CD8-positive, alpha-beta memory T cell (primary cell): ENCODE measurements at regions not wholly inside any gene's neighbourhood (a gene's known extent, or its start where the extent isn't known, plus 50 kb on each side); places are given as distances from the start of the nearest gene placed in this dataset.
"Not testable (repeated sequence)": the region's sequence is repeated elsewhere in the genome, so short reads cannot be mapped to it uniquely, and the experiment has no call there.

ENCODE experiments used
- CTCF ChIA-PET: fragments of 350-600 bp; sonication (Branson Sonifier 250); formaldehyde crosslinking; loops from one replicate; lab custom pipeline; 2021; ENCODE audit warnings: antibody characterized with exemption; lab: Charles Lee
- POLR2A ChIA-PET: fragments of 350-600 bp; sonication (Branson Sonifier 250); formaldehyde crosslinking; loops from one replicate; lab custom pipeline; 2021; ENCODE audit warnings: antibody characterized with exemption; lab: Charles Lee
- DNase-seq, 5 donors: peaks; one replicate each; pipeline versions ENCODE4 v3.0.0 to v3.0.0-alpha.2; 2020 to 2022; ENCODE audit warnings: mixed read lengths in 1 of 5
- H3K27ac ChIP-seq: one replicate; pipeline ENCODE4 v1.7.0; 2013; ENCODE audit warnings: low read depth, mild to moderate bottlenecking, low read length, moderate library complexity
- H3K27me3 ChIP-seq: 2 replicates; pipeline ENCODE4 v1.7.0; 2013; ENCODE audit warnings: low read length, mild to moderate bottlenecking; ENCODE audit not compliant: insufficient read depth, poor library complexity, severe bottlenecking
- H3K36me3 ChIP-seq: 2 replicates; pipeline ENCODE4 v1.7.0; 2013; ENCODE audit warnings: mild to moderate bottlenecking, low read length, moderate library complexity; ENCODE audit not compliant: insufficient read depth
- H3K4me1 ChIP-seq: 2 replicates; pipeline ENCODE4 v1.7.0; 2013; ENCODE audit warnings: mild to moderate bottlenecking, low read length, moderate library complexity; ENCODE audit not compliant: insufficient read depth
- H3K4me3 ChIP-seq: 2 replicates; pipeline ENCODE4 v1.7.0; 2013; ENCODE audit warnings: mild to moderate bottlenecking, low read length
- H3K9me3 ChIP-seq: 2 replicates; pipeline ENCODE4 v1.7.0; 2013; ENCODE audit warnings: mild to moderate bottlenecking, low read length
- H3K27ac Mint-ChIP-seq, 8 donors: one replicate each; pipeline ENCODE4 v1.8.0; 2020 to 2021; ENCODE audit warnings: mixed read lengths in 8 of 8, mild to moderate bottlenecking in 6 of 8, inconsistent platforms in 3 of 8, moderate library complexity in 3 of 8
- H3K27me3 Mint-ChIP-seq, 2 donors: one replicate each; pipeline ENCODE4 v1.8.0; 2020 to 2021; ENCODE audit warnings: mixed read lengths in 2 of 2, mild to moderate bottlenecking in 1 of 2, moderate library complexity in 1 of 2
- H3K36me3 Mint-ChIP-seq, 3 donors: one replicate each; pipeline ENCODE4 v1.8.0; 2020 to 2021; ENCODE audit warnings: mixed read lengths in 3 of 3, inconsistent platforms in 1 of 3, mild to moderate bottlenecking in 1 of 3
- H3K4me1 Mint-ChIP-seq, 3 donors: one replicate each; pipeline ENCODE4 v1.8.0; 2020 to 2021; ENCODE audit warnings: mixed read lengths in 3 of 3, inconsistent platforms in 1 of 3, mild to moderate bottlenecking in 1 of 3
- H3K4me3 Mint-ChIP-seq, 7 donors: one replicate each; pipeline ENCODE4 v1.8.0; 2020 to 2021; ENCODE audit warnings: mixed read lengths in 7 of 7, mild to moderate bottlenecking in 6 of 7, moderate library complexity in 4 of 7, inconsistent platforms in 2 of 7
- H3K9me3 Mint-ChIP-seq, 5 donors: one replicate each; pipeline ENCODE4 v1.8.0; 2020 to 2022; ENCODE audit warnings: mixed read lengths in 5 of 5, mild to moderate bottlenecking in 3 of 5, moderate library complexity in 2 of 5, inconsistent platforms in 1 of 5

GRCh38 chr7:17044861-17045260, 163.1 kb upstream of the AGR3 start:
- Mint-ChIP-seq H3K4me3 (no peak overlapping the region), H3K36me3 (no peaks in the 10 kb centered on the region), H3K27ac (no peak overlapping the region), H3K27me3 (peaks cover 0 to 4% of the 10 kb centered on the region in 2 donors), H3K9me3 (no peaks in the 10 kb centered on the region), H3K4me1 (peaks cover 9 to 31% (median 28%) of the 10 kb centered on the region in 3 donors)
- ChIA-PET CTCF (no interaction called here), POLR2A (no interaction called here)
- Histone ChIP-seq H3K9me3 (no peaks in the 10 kb centered on the region), H3K36me3 (no peaks in the 10 kb centered on the region), H3K4me3 (no peak overlapping the region), H3K27me3 (no peaks in the 10 kb centered on the region), H3K27ac (no peak overlapping the region), H3K4me1 (no peaks in the 10 kb centered on the region)
- DNase-seq, result no peak

- no peak overlapping the region for H3K4me3 Mint-ChIP-seq
- H3K36me3 Mint-ChIP-seq, result no peaks in the 10 kb centered on the region
- no peaks in the 10 kb centered on the region for H3K27me3 Mint-ChIP-seq
- no peaks in the 10 kb centered on the region for H3K36me3 ChIP-seq
- DNase-seq, result no peak
- CTCF ChIA-PET, result no interaction called here
- H3K9me3 ChIP-seq, result no peaks in the 10 kb centered on the region
- POLR2A ChIA-PET, result no interaction called here
- H3K4me1 ChIP-seq, result no peaks in the 10 kb centered on the region
- no peaks in the 10 kb centered on the region for H3K9me3 Mint-ChIP-seq
- H3K4me1 Mint-ChIP-seq, result peaks cover 9 to 30% (median 26%) of the 10 kb centered on the region in 3 donors
- no peaks in the 10 kb centered on the region for H3K27me3 ChIP-seq
- no peak overlapping the region for H3K27ac Mint-ChIP-seq
- H3K27ac ChIP-seq, result no peak overlapping the region
- H3K4me3 ChIP-seq, result no peak overlapping the region
These were observed 164.5 kb upstream of the AGR3 start for GRCh38 chr7:17046259-17046658.

- Mint-ChIP-seq H3K4me3 (no peak overlapping the region), H3K27me3 (no peaks in the 10 kb centered on the region), H3K4me1 (peaks cover 9 to 26% (median 22%) of the 10 kb centered on the region in 3 donors), H3K9me3 (no peaks in the 10 kb centered on the region), H3K27ac (no peak overlapping the region), H3K36me3 (no peaks in the 10 kb centered on the region)
- H3K36me3 ChIP-seq, result no peaks in the 10 kb centered on the region
- no peaks in the 10 kb centered on the region for H3K9me3 ChIP-seq
- no peak for DNase-seq
- POLR2A ChIA-PET, result no interaction called here
- H3K4me1 ChIP-seq, result no peaks in the 10 kb centered on the region
- H3K27ac ChIP-seq, result no peak overlapping the region
- no peaks in the 10 kb centered on the region for H3K27me3 ChIP-seq
- H3K4me3 ChIP-seq, result no peak overlapping the region
- CTCF ChIA-PET, result no interaction called here
These were observed 164.9 kb upstream of the AGR3 start for GRCh38 chr7:17046666-17047065.

GRCh38 chr7:17053164-17053563, 171.4 kb upstream of the AGR3 start:
- H3K4me3 ChIP-seq, H3K36me3 Mint-ChIP-seq, H3K4me1 Mint-ChIP-seq, H3K4me3 Mint-ChIP-seq, H3K27me3 ChIP-seq, DNase-seq, H3K27me3 Mint-ChIP-seq, CTCF ChIA-PET, POLR2A ChIA-PET, H3K27ac ChIP-seq, H3K9me3 ChIP-seq, H3K27ac Mint-ChIP-seq, H3K9me3 Mint-ChIP-seq, H3K36me3 ChIP-seq, H3K4me1 ChIP-seq: not testable (repeated sequence)

GRCh38 chr7:17054206-17054605, 172.4 kb upstream of the AGR3 start:
- no peak overlapping the region for H3K4me3 ChIP-seq

GRCh38 chr7:17054836-17055235, 173.1 kb upstream of the AGR3 start:
- ChIA-PET POLR2A (no interaction called here), CTCF (no interaction called here)
- no peak overlapping the region for H3K27ac Mint-ChIP-seq
- H3K9me3 Mint-ChIP-seq, result peaks cover 0 to 2% (median 0%) of the 10 kb centered on the region in 5 donors
- no peaks in the 10 kb centered on the region for H3K36me3 ChIP-seq
- no peaks in the 10 kb centered on the region for H3K9me3 ChIP-seq
- no peak for DNase-seq
- H3K27me3 ChIP-seq, result no peaks in the 10 kb centered on the region
- H3K4me3 Mint-ChIP-seq, result no peak overlapping the region
- no peaks in the 10 kb centered on the region for H3K4me1 ChIP-seq
- H3K4me1 Mint-ChIP-seq, result peaks cover 0 to 4% (median 0%) of the 10 kb centered on the region in 3 donors
- no peaks in the 10 kb centered on the region for H3K36me3 Mint-ChIP-seq
- H3K27ac ChIP-seq, result no peak overlapping the region
- no peak overlapping the region for H3K4me3 ChIP-seq
- H3K27me3 Mint-ChIP-seq, result peaks cover 0 to 2% of the 10 kb centered on the region in 2 donors

More at GRCh38 chr7:17054206-17054605, 172.4 kb upstream of the AGR3 start:
- H3K4me1 ChIP-seq, result no peaks in the 10 kb centered on the region
- H3K9me3 Mint-ChIP-seq, result peaks cover 0 to 2% (median 0%) of the 10 kb centered on the region in 5 donors
- H3K27me3 ChIP-seq, result no peaks in the 10 kb centered on the region
- POLR2A ChIA-PET, result no interaction called here
- no peaks in the 10 kb centered on the region for H3K36me3 ChIP-seq
- CTCF ChIA-PET, result no interaction called here
- no peak for DNase-seq
- H3K27me3 Mint-ChIP-seq, result peaks cover 0 to 2% of the 10 kb centered on the region in 2 donors
- no peak overlapping the region for H3K27ac ChIP-seq
- no peaks in the 10 kb centered on the region for H3K9me3 ChIP-seq
- no peaks in the 10 kb centered on the region for H3K36me3 Mint-ChIP-seq
- no peak overlapping the region for H3K27ac Mint-ChIP-seq
- H3K4me1 Mint-ChIP-seq, result peaks cover 0 to 4% (median 0%) of the 10 kb centered on the region in 3 donors
- H3K4me3 Mint-ChIP-seq, result no peak overlapping the region

- Histone ChIP-seq H3K36me3 (no peaks in the 10 kb centered on the region), H3K4me3 (no peak overlapping the region), H3K27me3 (no peaks in the 10 kb centered on the region), H3K4me1 (no peaks in the 10 kb centered on the region), H3K27ac (no peak overlapping the region), H3K9me3 (no peaks in the 10 kb centered on the region)
- H3K4me1 Mint-ChIP-seq, result peaks cover 0 to 4% (median 0%) of the 10 kb centered on the region in 3 donors
- peaks cover 0 to 2% of the 10 kb centered on the region in 2 donors for H3K27me3 Mint-ChIP-seq
- no peak for DNase-seq
- ChIA-PET POLR2A (no interaction called here), CTCF (no interaction called here)
- peaks cover 0 to 2% (median 0%) of the 10 kb centered on the region in 5 donors for H3K9me3 Mint-ChIP-seq
- no peaks in the 10 kb centered on the region for H3K36me3 Mint-ChIP-seq
- H3K27ac Mint-ChIP-seq, result no peak overlapping the region
- H3K4me3 Mint-ChIP-seq, result no peak overlapping the region
These were observed 173.8 kb upstream of the AGR3 start for GRCh38 chr7:17055596-17055995.

GRCh38 chr7:17056491-17057142, 174.8 kb upstream of the AGR3 start:
- H3K27ac Mint-ChIP-seq, result no peak overlapping the region

More at GRCh38 chr7:17056491-17057142, 174.8 kb upstream of the AGR3 start:
- DNase-seq, result no peak
- POLR2A ChIA-PET, result no interaction called here
- no peaks in the 10 kb centered on the region for H3K4me1 ChIP-seq
- H3K9me3 ChIP-seq, result no peaks in the 10 kb centered on the region
- no peak overlapping the region for H3K4me3 ChIP-seq
- Mint-ChIP-seq H3K36me3 (no peaks in the 10 kb centered on the region), H3K27me3 (peaks cover 0 to 2% of the 10 kb centered on the region in 2 donors), H3K4me1 (peaks cover 0 to 4% (median 0%) of the 10 kb centered on the region in 3 donors), H3K9me3 (peaks cover 0 to 2% (median 0%) of the 10 kb centered on the region in 5 donors), H3K4me3 (no peak overlapping the region)
- CTCF ChIA-PET, result no interaction called here
- H3K27me3 ChIP-seq, result no peaks in the 10 kb centered on the region
- H3K27ac ChIP-seq, result no peak overlapping the region
- no peaks in the 10 kb centered on the region for H3K36me3 ChIP-seq
